H1 (cell line): ENCODE measurements at regions not wholly inside any gene's neighbourhood (a gene's known extent, or its start where the extent isn't known, plus 50 kb on each side); places are given as distances from the start of the nearest gene placed in this dataset.

Experiments
- CTCF ChIA-PET: fragments of 300-600 bp; sonication (Branson Sonifier 250); formaldehyde crosslinking; loops from one replicate; lab custom pipeline; 2021; ENCODE audit not compliant: partially characterized antibody; lab: Charles Lee
- POLR2A ChIA-PET: fragments of 300-600 bp; sonication (Branson Sonifier 250); formaldehyde crosslinking; loops from one replicate; lab custom pipeline; 2021; ENCODE audit warnings: inconsistent platforms; ENCODE audit not compliant: partially characterized antibody; lab: Charles Lee
- DNase-seq, 2 experiments: peaks; one replicate each; pipeline versions ENCODE4 v3.0.0 to v3.0.0-alpha.2; 2010 to 2022; ENCODE audit warnings: low spot score in 2 of 2, low read depth in 1 of 2, mixed read lengths in 1 of 2
- FAIRE-seq: peaks from 2 replicates; lab custom pipeline; 2011; peaks lifted over from hg19 to GRCh38; lab: Jason Lieb, UNC
- H2AFZ ChIP-seq: 2 replicates; pipeline ENCODE4 v1.8.1; 2012; ENCODE audit warnings: low read length, inconsistent platforms
- H2AK5ac ChIP-seq: 2 replicates; pipeline ENCODE4 v1.6.1; 2013; ENCODE audit warnings: low read depth, low read length
- H2BK120ac ChIP-seq: replicated peaks from 2 replicates; pipeline ENCODE3; 2013; ENCODE audit warnings: low read depth, low read length, inconsistent platforms
- H2BK12ac ChIP-seq: 2 replicates; pipeline ENCODE4 v1.6.1; 2013; ENCODE audit warnings: low read depth, low read length
- H2BK15ac ChIP-seq: 2 replicates; pipeline ENCODE4 v1.6.1; 2013; ENCODE audit warnings: low read length
- H2BK20ac ChIP-seq: 2 replicates; pipeline ENCODE4 v1.6.1; 2013; ENCODE audit warnings: low read length
- H2BK5ac ChIP-seq: 2 replicates; pipeline ENCODE4 v1.6.1; 2013; ENCODE audit warnings: low read depth, low read length
- H3K14ac ChIP-seq: 2 replicates; pipeline ENCODE4 v1.6.1; 2013; ENCODE audit warnings: inconsistent platforms; ENCODE audit not compliant: insufficient read length
- H3K18ac ChIP-seq: 2 replicates; pipeline ENCODE4 v1.6.1; 2013; ENCODE audit warnings: low read length; ENCODE audit errors: extremely low read depth
- H3K23ac ChIP-seq: 2 replicates; pipeline ENCODE4 v1.6.1; 2013; ENCODE audit warnings: inconsistent platforms; ENCODE audit not compliant: insufficient read length
- H3K23me2 ChIP-seq: 2 replicates; pipeline ENCODE4 v1.6.1; 2013; ENCODE audit warnings: low read depth, low read length
- H3K27ac ChIP-seq: 2 replicates; pipeline ENCODE4 v1.6.1; 2011; ENCODE audit warnings: low read depth, low read length, inconsistent platforms
- H3K27me3 ChIP-seq, 4 experiments: replicated peaks in 1 of 4; 1 replicate in 1 of 4; 2 replicates in 3 of 4; pipeline versions ENCODE4 v1.6.1 to v1.8.1; 2011 to 2013; ENCODE audit warnings: low read length in 3 of 4, mild to moderate bottlenecking in 3 of 4, inconsistent platforms in 2 of 4, mixed read lengths in 2 of 4, moderate library complexity in 1 of 4; ENCODE audit not compliant: control insufficient read depth in 3 of 4, insufficient read depth in 3 of 4; ENCODE audit errors: extremely low read depth in 1 of 4
- H3K36me3 ChIP-seq, 4 experiments: 2 replicates each; pipeline versions ENCODE4 v1.6.1 to v1.8.1; 2011 to 2013; ENCODE audit warnings: mild to moderate bottlenecking in 4 of 4, low read length in 3 of 4, moderate library complexity in 2 of 4, control low read depth in 1 of 4, inconsistent platforms in 1 of 4; ENCODE audit not compliant: insufficient read depth in 4 of 4, control insufficient read depth in 2 of 4
- H3K4ac ChIP-seq: replicated peaks from 2 replicates; pipeline ENCODE3; 2013; ENCODE audit warnings: low read length, low read depth, mixed read lengths, inconsistent platforms; ENCODE audit not compliant: insufficient read length
- H3K4me1 ChIP-seq, 4 experiments: replicated peaks in 1 of 4; 1 replicate in 1 of 4; 2 replicates in 3 of 4; pipeline versions ENCODE4 v1.6.1 to v1.8.1; 2011 to 2013; ENCODE audit warnings: low read length in 3 of 4, inconsistent platforms in 2 of 4, mixed read lengths in 1 of 4; ENCODE audit not compliant: insufficient read depth in 4 of 4, control insufficient read depth in 3 of 4
- H3K4me2 ChIP-seq, 2 experiments: 2 replicates each; pipeline versions ENCODE4 v1.6.1 to v1.8.1; 2011 to 2013; ENCODE audit warnings: low read depth in 2 of 2, low read length in 2 of 2, control low read depth in 1 of 2, inconsistent platforms in 1 of 2, mild to moderate bottlenecking in 1 of 2; ENCODE audit not compliant: insufficient read depth in 1 of 2
- H3K4me3 ChIP-seq, 4 experiments: fragments of 200-600, 300-600 bp in 1 of 4; sonication (generic), shearing (Covaris generic), sonication (Bioruptor Twin) in 1 of 4; 2 replicates each; pipeline versions ENCODE4 v1.5.1 to v1.8.1; 2011 to 2016; ENCODE audit warnings: low read length in 4 of 4, low read depth in 3 of 4, control low read depth in 2 of 4, inconsistent platforms in 2 of 4, mild to moderate bottlenecking in 2 of 4, mixed read lengths in 1 of 4, moderate library complexity in 1 of 4; ENCODE audit not compliant: insufficient read depth in 2 of 4; ENCODE audit errors: extremely low read depth in 1 of 4
- H3K56ac ChIP-seq: replicated peaks from 2 replicates; pipeline ENCODE3; 2013; ENCODE audit warnings: low read depth, mild to moderate bottlenecking, mixed read lengths, low read length, inconsistent platforms; ENCODE audit not compliant: insufficient read length
- H3K79me1 ChIP-seq: 2 replicates; pipeline ENCODE4 v1.6.1; 2013; ENCODE audit warnings: low read depth, low read length, control low read depth
- H3K79me2 ChIP-seq, 2 experiments: 2 replicates each; pipeline versions ENCODE4 v1.6.1 to v1.8.1; 2012 to 2013; ENCODE audit warnings: low read length in 2 of 2, mild to moderate bottlenecking in 2 of 2, inconsistent platforms in 1 of 2; ENCODE audit not compliant: insufficient read depth in 2 of 2, control insufficient read depth in 1 of 2
- H3K9ac ChIP-seq, 4 experiments: replicated peaks in 1 of 4; 1 replicate in 1 of 4; 2 replicates in 3 of 4; pipeline versions ENCODE4 v1.6.1 to v1.8.1; 2011 to 2013; ENCODE audit warnings: low read depth in 3 of 4, low read length in 3 of 4, control low read depth in 2 of 4, mild to moderate bottlenecking in 2 of 4, moderate library complexity in 2 of 4, inconsistent platforms in 1 of 4; ENCODE audit errors: extremely low read depth in 1 of 4
- H3K9me3 ChIP-seq, 2 experiments: 2 replicates each; pipeline versions ENCODE4 v1.6.1 to v1.8.1; 2012 to 2013; ENCODE audit warnings: mild to moderate bottlenecking in 2 of 2, moderate library complexity in 2 of 2, control low read depth in 1 of 2, inconsistent platforms in 1 of 2, low read depth in 1 of 2, low read length in 1 of 2, mixed read lengths in 1 of 2; ENCODE audit not compliant: insufficient read depth in 2 of 2
- H4K20me1 ChIP-seq, 2 experiments: replicated peaks in 1 of 2; 2 replicates each; pipeline versions ENCODE3 to v1.8.1; 2011 to 2013; ENCODE audit warnings: inconsistent platforms in 2 of 2, low read length in 2 of 2, mild to moderate bottlenecking in 1 of 2; ENCODE audit not compliant: insufficient read depth in 2 of 2, control insufficient read depth in 1 of 2
- H4K5ac ChIP-seq: 2 replicates; pipeline ENCODE4 v1.6.1; 2013; ENCODE audit warnings: low read length, low read depth, mixed read lengths, inconsistent platforms; ENCODE audit not compliant: insufficient read length
- H4K8ac ChIP-seq: 2 replicates; pipeline ENCODE4 v1.8.0; 2013; ENCODE audit warnings: mild to moderate bottlenecking, moderate library complexity, low read length, inconsistent platforms; ENCODE audit not compliant: insufficient read depth; ENCODE audit errors: extremely low read depth
- H4K91ac ChIP-seq: replicated peaks from 2 replicates; pipeline ENCODE3; 2013; ENCODE audit warnings: low read length, mixed read lengths, inconsistent platforms; ENCODE audit not compliant: insufficient read length
- BRCA1 ChIP-seq: IDR thresholded peaks from 2 replicates; pipeline ENCODE4 v1.6.1; 2012; ENCODE audit warnings: low read depth, low read length, improper control_type of control experiment
- CBX8 ChIP-seq: fragments of 300-800, 300-1000 bp; sonication (generic); IDR thresholded peaks from 2 replicates; pipeline ENCODE4 v1.7.1; 2016; ENCODE audit warnings: low read depth, low read length, borderline replicate concordance
- CHD1 ChIP-seq: IDR thresholded peaks from 2 replicates; pipeline ENCODE4 v1.6.1; 2012; ENCODE audit warnings: low read depth, low read length, improper control_type of control experiment
- CTCF ChIP-seq, 3 experiments: IDR thresholded peaks; 1 replicate in 2 of 3; 2 replicates in 1 of 3; pipeline versions ENCODE4 v1.5.1 to v1.6.1; 2011; ENCODE audit warnings: low read length in 3 of 3, mild to moderate bottlenecking in 3 of 3, inconsistent platforms in 2 of 3, low read depth in 1 of 3, moderate library complexity in 1 of 3; ENCODE audit not compliant: insufficient read depth in 1 of 3; ENCODE audit errors: control extremely low read depth in 1 of 3
- EP300 ChIP-seq, 2 experiments: IDR thresholded peaks; 1 replicate in 1 of 2; 2 replicates in 1 of 2; pipeline ENCODE4 v1.6.1; 2011 to 2012; ENCODE audit warnings: low read depth in 2 of 2, low read length in 2 of 2, mild to moderate bottlenecking in 2 of 2, borderline replicate concordance in 1 of 2, inconsistent platforms in 1 of 2, moderate library complexity in 1 of 2
- KDM5A ChIP-seq: fragments of 200-600 bp; IDR thresholded peaks from 2 replicates; pipeline ENCODE4 v1.7.1; 2012; ENCODE audit warnings: mild to moderate bottlenecking, low read length, inconsistent platforms, mixed read lengths
- MAFK ChIP-seq: IDR thresholded peaks from 2 replicates; pipeline ENCODE4 v1.6.1; 2012; ENCODE audit warnings: low read depth, mild to moderate bottlenecking, improper control_type of control experiment, low read length
- RAD21 ChIP-seq, 2 experiments: IDR thresholded peaks in 1 of 2; conservative IDR thresholded peaks in 1 of 2; 2 replicates each; pipeline ENCODE4 v1.6.1; 2011; ENCODE audit warnings: low read depth in 2 of 2, low read length in 2 of 2, improper control_type of control experiment in 1 of 2, inconsistent platforms in 1 of 2, mild to moderate bottlenecking in 1 of 2, moderate library complexity in 1 of 2
- RFX5 ChIP-seq: IDR thresholded peaks from 2 replicates; pipeline ENCODE4 v1.6.1; 2011; ENCODE audit warnings: low read depth, low read length, improper control_type of control experiment, borderline replicate concordance
- SRF ChIP-seq: IDR thresholded peaks from 2 replicates; pipeline ENCODE4 v1.6.1; 2011; ENCODE audit warnings: mild to moderate bottlenecking, low read depth, low read length, moderate library complexity
- TCF12 ChIP-seq: IDR thresholded peaks from 2 replicates; pipeline ENCODE4 v1.6.1; 2011; ENCODE audit warnings: low read depth, mild to moderate bottlenecking, low read length
- WGBS, 2 experiments: shearing (Covaris generic) in 1 of 2; methylation state at CpG; one replicate each; pipeline versions ENCODE4 v1.1.6 to v1.1.7; 2013 to 2015; ENCODE audit warnings: low lambda C conversion rate in 2 of 2, mixed read lengths in 2 of 2, inconsistent platforms in 1 of 2, low coverage in 1 of 2, missing lambda C conversion rate in 1 of 2; ENCODE audit not compliant: insufficient replicate concordance in 2 of 2, insufficient coverage in 1 of 2, insufficient read length in 1 of 2; ENCODE audit errors: extremely low coverage in 1 of 2, missing lambda C conversion rate in 1 of 2; 5-methylcytosine and 5-hydroxymethylcytosine counted together

- Histone ChIP-seq H3K79me1 (no peaks in the 10 kb centered on the region), H2BK20ac (no peak overlapping the region), H3K14ac (no peak overlapping the region), H3K9me3 (no peaks in the 10 kb centered on the region), H2AFZ (no peak overlapping the region), H3K4me2 (no peak overlapping the region), H2BK12ac (no peak overlapping the region), H3K36me3 (no peaks in the 10 kb centered on the region), H3K56ac (no peak overlapping the region), H2BK5ac (no peak overlapping the region), H3K4ac (no peak overlapping the region), H2AK5ac (no peak overlapping the region), H3K79me2 (no peaks in the 10 kb centered on the region), H2BK15ac (no peak overlapping the region)
- no peak for FAIRE-seq
- 77% methylated on average over 1 of the region's 1 CpG; no CpG with 5 or more reads in 1 of the 2 experiments for WGBS, 2 experiments
- POLR2A ChIA-PET = no interaction called here
- TF ChIP-seq RFX5 (no peak), MAFK (no peak), TCF12 (no peak), BRCA1 (no peak), SRF (no peak), KDM5A (no peak), CHD1 (no peak), EP300 (IDR thresholded peaks at IDR 0.05; ENCODE audit: borderline replicate concordance in 1 of 2, low read depth in 2 of 2, low read length in 2 of 2) (no peak), RAD21 (IDR thresholded peaks at IDR 0.05 in 1 of 2, conservative IDR thresholded peaks at IDR 0.05 in 1 of 2; ENCODE audit: low read depth in 2 of 2, low read length in 2 of 2) (no peak), CTCF (IDR thresholded peaks at IDR 0.05; ENCODE audit: control extremely low read depth in 1 of 3, insufficient read depth in 1 of 3, low read depth in 1 of 3, low read length in 3 of 3) (no peak), CBX8 (no peak)
- TF ChIP-seq, all 59 proteins: peak for 0
- no peak for DNase-seq
- no peak overlapping the region for H3K18ac ChIP-seq
- H4K20me1 ChIP-seq = no peaks in the 10 kb centered on the region
- no peak overlapping the region for H3K9ac ChIP-seq
- no peaks in the 10 kb centered on the region for H3K23me2 ChIP-seq
- no peak overlapping the region for H3K27ac ChIP-seq
- peaks cover 0 to 1% (median 0%) of the 10 kb centered on the region in 4 experiments; a peak in 1 of 7 replicates for H3K27me3 ChIP-seq
- no peak overlapping the region for H4K91ac ChIP-seq
- H3K4me3 ChIP-seq = no peak overlapping the region
- H2BK120ac ChIP-seq = no peak overlapping the region
- H4K8ac ChIP-seq = no peak overlapping the region
- peaks cover 0 to 3% (median 0%) of the 10 kb centered on the region in 4 experiments; a peak in 1 of 7 replicates for H3K4me1 ChIP-seq
- H3K23ac ChIP-seq = no peak overlapping the region
- H4K5ac ChIP-seq = no peak overlapping the region
- CTCF ChIA-PET = no interaction called here
Measured at GRCh38 chr3:59660376-59660775, 610.6 kb upstream of the CFAP20DC start.
